NCI-H146 treated with DMSO at 0.1 percent for 48 hours (cell line): ENCODE measurements at regions not wholly inside any gene's neighbourhood (a gene's known extent, or its start where the extent isn't known, plus 50 kb on each side); places are given as distances from the start of the nearest gene placed in this dataset.

Experiments
- DNase-seq: peaks from one replicate; lab custom pipeline; 2025; ENCODE audit not compliant: unreplicated experiment; lab: John Stamatoyannopoulos, UW

- no peak for DNase-seq
Observed at GRCh38 chr2:455015-455705, 167.3 kb upstream of the ALKAL2 start.

- DNase-seq = no peak
Observed at GRCh38 chr2:453132-453531, 165.2 kb upstream of the ALKAL2 start.

- DNase-seq = no peak
Observed at GRCh38 chr2:451495-451894, 163.6 kb upstream of the ALKAL2 start.

GRCh38 chr2:449246-450067, 161.6 kb upstream of the ALKAL2 start:
- no peak for DNase-seq

GRCh38 chr2:447902-448665, 160.2 kb upstream of the ALKAL2 start:
- DNase-seq = no peak

- no peak for DNase-seq
Observed at GRCh38 chr2:446963-447530, 159.2 kb upstream of the ALKAL2 start.

GRCh38 chr2:446303-446874, 158.5 kb upstream of the ALKAL2 start:
- DNase-seq = no peak

- DNase-seq = no peak
Observed at GRCh38 chr2:445896-446295, 158.0 kb upstream of the ALKAL2 start.

- DNase-seq = no peak
Observed at GRCh38 chr2:444937-445884, 157.3 kb upstream of the ALKAL2 start.

GRCh38 chr2:443741-444140, 155.8 kb upstream of the ALKAL2 start:
- no peak for DNase-seq

GRCh38 chr2:443216-443615, 155.3 kb upstream of the ALKAL2 start:
- DNase-seq = no peak

GRCh38 chr2:441258-442022, 153.5 kb upstream of the ALKAL2 start:
- DNase-seq = no peak

- DNase-seq = no peak
Observed at GRCh38 chr2:440403-440740, 152.5 kb upstream of the ALKAL2 start.

- no peak for DNase-seq
Observed at GRCh38 chr2:439556-440402, 151.9 kb upstream of the ALKAL2 start.

- DNase-seq = no peak
Observed at GRCh38 chr2:439077-439476, 151.2 kb upstream of the ALKAL2 start.

GRCh38 chr2:437756-438393, 150.0 kb upstream of the ALKAL2 start:
- DNase-seq = no peak

GRCh38 chr2:437180-437579, 149.3 kb upstream of the ALKAL2 start:
- DNase-seq = no peak

- no peak for DNase-seq
Observed at GRCh38 chr2:436205-436604, 148.3 kb upstream of the ALKAL2 start.
